Thoracic aorta (tissue), 2 donors: ENCODE measurements at regions not wholly inside any gene's neighbourhood (a gene's known extent, or its start where the extent isn't known, plus 50 kb on each side); places are given as distances from the start of the nearest gene placed in this dataset.

Source experiments
- ATAC-seq: fragments of 150-250 bp; one replicate; pipeline ENCODE4 v1.8.0; 2017; ENCODE audit warnings: low read depth; ENCODE audit not compliant: insufficient number of reproducible peaks, low FRiP score
- DNase-seq: peaks from one replicate; pipeline ENCODE4 v3.0.0-alpha.2; 2020; ENCODE audit warnings: low spot score
- H3K27ac ChIP-seq, 2 donors: fragments of 200-600 bp; sonication (generic); 1 replicate in 1 of 2; 2 replicates in 1 of 2; pipeline ENCODE4 v1.5.1; 2016; ENCODE audit warnings: mild to moderate bottlenecking in 2 of 2, moderate library complexity in 2 of 2
- H3K27me3 ChIP-seq: fragments of 200-600 bp; sonication (generic); replicated peaks from 2 replicates; pipeline ENCODE4 v1.6.0; 2016; ENCODE audit warnings: mild to moderate bottlenecking; ENCODE audit not compliant: insufficient read depth
- H3K36me3 ChIP-seq: fragments of 200-600 bp; sonication (generic); one replicate; pipeline ENCODE4 v1.5.1; 2016
- H3K4me1 ChIP-seq, 2 donors: fragments of 200-600 bp; sonication (generic); 1 replicate in 1 of 2; 2 replicates in 1 of 2; pipeline versions ENCODE4 v1.5.1 to v1.6.0; 2016; ENCODE audit warnings: low read depth in 2 of 2, mild to moderate bottlenecking in 1 of 2; ENCODE audit not compliant: control insufficient read depth in 1 of 2
- H3K4me3 ChIP-seq: fragments of 200-600 bp; sonication (generic); 2 replicates; pipeline ENCODE4 v1.5.1; 2016; ENCODE audit warnings: mild to moderate bottlenecking
- H3K9me3 ChIP-seq: fragments of 200-600 bp; sonication (generic); 2 replicates; pipeline ENCODE4 v1.5.1; 2016
- TF ChIP-seq, protein P1 (sequence below): fragments of 200-600 bp; sonication (generic); IDR thresholded peaks from one replicate; pipeline ENCODE4 v1.5.1; 2019; ENCODE audit warnings: antibody characterized with exemption

DNA sequence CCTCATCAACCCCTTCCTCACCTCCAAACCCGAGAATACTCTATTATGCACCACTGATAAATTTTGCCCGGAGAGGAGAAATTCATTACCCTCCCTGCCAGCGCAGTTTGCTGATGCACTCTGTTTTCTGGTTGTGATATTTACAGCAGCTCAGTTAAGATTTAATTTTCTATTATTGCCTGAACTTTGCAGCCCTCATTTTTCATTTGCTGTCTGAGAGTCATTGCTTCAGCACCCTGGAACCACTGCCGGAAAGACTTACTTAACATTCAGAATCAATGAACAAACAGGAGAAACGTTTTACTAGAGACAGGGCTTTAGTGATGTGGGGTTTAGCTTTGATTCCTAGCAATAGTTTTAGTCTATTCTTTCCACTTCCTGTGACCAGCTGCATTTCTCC is 56.7 kb upstream of the MAMDC2 start:
- no peaks in the 10 kb centered on the region for H3K4me1 ChIP-seq
- H3K36me3 ChIP-seq = no peaks in the 10 kb centered on the region
- TF ChIP-seq, protein P1, sequence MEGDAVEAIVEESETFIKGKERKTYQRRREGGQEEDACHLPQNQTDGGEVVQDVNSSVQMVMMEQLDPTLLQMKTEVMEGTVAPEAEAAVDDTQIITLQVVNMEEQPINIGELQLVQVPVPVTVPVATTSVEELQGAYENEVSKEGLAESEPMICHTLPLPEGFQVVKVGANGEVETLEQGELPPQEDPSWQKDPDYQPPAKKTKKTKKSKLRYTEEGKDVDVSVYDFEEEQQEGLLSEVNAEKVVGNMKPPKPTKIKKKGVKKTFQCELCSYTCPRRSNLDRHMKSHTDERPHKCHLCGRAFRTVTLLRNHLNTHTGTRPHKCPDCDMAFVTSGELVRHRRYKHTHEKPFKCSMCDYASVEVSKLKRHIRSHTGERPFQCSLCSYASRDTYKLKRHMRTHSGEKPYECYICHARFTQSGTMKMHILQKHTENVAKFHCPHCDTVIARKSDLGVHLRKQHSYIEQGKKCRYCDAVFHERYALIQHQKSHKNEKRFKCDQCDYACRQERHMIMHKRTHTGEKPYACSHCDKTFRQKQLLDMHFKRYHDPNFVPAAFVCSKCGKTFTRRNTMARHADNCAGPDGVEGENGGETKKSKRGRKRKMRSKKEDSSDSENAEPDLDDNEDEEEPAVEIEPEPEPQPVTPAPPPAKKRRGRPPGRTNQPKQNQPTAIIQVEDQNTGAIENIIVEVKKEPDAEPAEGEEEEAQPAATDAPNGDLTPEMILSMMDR = no peak
- no peaks in the 10 kb centered on the region for H3K9me3 ChIP-seq
- no peaks in the 10 kb centered on the region for H3K27me3 ChIP-seq
- ATAC-seq (no peak), DNase-seq (no peak)
- no peak overlapping the region for H3K27ac ChIP-seq
- H3K4me3 ChIP-seq = no peak overlapping the region

DNA sequence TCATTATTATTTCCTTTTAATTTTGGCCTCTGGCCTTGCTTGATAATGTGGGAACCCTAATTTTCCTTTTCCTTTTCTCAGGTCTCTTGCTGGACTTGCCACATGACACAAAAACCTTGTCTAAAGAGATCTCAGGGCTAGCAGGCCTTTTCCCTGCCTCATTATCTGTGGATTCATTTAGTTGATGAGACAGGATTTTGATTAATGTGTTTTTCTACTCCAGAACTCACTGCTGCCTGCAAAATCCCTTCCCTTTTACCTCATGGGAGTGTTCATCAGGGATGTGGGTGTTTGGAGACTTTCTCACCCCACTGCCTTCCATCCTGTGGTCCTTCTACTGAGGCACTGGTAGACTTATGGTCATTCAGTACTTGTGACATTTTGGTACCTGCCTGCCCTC is 56.2 kb upstream of the MAMDC2 start:
- H3K27ac ChIP-seq = no peak overlapping the region
- no peaks in the 10 kb centered on the region for H3K4me1 ChIP-seq
- no peak overlapping the region for H3K4me3 ChIP-seq
- DNase-seq (no peak), ATAC-seq (no peak)
- H3K27me3 ChIP-seq = no peaks in the 10 kb centered on the region
- no peaks in the 10 kb centered on the region for H3K36me3 ChIP-seq
- TF ChIP-seq, protein P1 = no peak
- H3K9me3 ChIP-seq = no peaks in the 10 kb centered on the region

DNA sequence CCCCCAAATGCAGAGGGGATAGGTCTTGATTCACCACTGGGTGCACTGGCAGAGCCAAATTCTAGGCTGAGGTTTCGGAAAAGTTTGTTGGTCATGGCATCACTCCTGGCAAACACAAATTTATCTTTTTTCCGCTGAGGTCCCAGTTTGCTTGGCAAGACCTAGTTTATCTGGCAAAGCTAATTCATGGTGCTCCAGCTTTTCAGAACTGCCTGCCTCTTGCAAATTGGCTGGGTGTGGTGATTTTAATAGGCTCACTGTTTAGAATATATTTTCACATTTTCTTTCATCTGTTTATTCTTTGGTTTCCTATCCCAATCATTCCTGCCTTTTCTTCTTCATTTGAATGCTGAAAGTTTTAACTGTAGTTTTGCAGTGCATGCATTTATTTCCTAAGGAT is 50.5 kb upstream of the MAMDC2 start:
- Histone ChIP-seq H3K36me3 (no peaks in the 10 kb centered on the region), H3K4me1 (peaks cover 0 to 17% of the 10 kb centered on the region in 2 donors), H3K27ac (no peak overlapping the region), H3K27me3 (no peaks in the 10 kb centered on the region), H3K9me3 (no peaks in the 10 kb centered on the region), H3K4me3 (no peak overlapping the region)
- no peak for ATAC-seq
- TF ChIP-seq, protein P1 = no peak
- DNase-seq = no peak
